ENCODE measurements at regions not wholly inside any gene's neighbourhood (a gene's known extent, or its start where the extent isn't known, plus 50 kb on each side); places are given as distances from the start of the nearest gene placed in this dataset.

DNA sequence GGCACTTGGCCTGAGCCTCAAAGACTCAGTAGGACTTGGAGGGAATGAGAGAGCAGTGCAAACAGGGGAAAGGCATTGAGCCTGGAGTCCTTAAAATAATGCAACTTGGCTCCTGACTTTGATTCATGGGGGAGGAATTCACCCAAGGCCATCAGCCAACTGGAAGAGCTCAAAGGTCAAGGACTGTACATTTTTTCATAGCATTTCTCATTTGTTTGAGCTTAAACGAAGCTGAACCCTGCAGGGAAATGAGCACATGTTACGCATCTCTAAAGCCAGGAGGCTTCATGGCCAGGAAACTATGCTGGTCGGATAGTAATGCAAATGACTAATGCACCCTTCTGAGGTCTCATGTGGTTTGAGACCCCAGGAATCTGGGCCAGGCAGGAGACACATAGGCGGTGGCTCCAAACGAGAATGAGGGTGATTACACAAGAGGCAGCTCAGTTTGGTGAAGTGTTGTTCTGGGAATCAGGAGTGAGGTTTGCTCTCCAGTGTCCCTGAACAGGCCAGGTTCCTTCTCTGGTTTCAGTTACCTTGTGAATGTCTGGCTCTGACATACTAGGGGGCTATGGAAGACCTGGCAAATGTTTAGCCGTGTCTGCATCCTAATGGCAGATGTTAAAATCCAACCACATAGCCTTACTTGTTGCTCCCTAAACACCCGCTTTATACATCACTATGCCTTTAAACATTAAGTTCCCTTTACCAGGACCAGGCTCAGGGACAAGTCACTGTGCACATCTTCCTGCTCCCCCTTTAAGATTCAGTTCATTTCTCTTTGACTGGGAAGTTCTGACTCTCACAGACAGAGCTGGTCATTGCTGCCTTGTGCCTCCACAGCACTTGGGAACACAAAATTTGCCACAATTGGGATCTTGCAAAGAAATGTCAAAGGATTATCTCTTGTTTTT lies 503.9 kb upstream of the USP24 start:
- peak; percentile 100 for DNase-seq (ENCODE audit: low read depth)
- in situ Hi-C loops (cut with HindIII; ENCODE audit: low sequenced_read_pairs), result no loop called here
- no peak overlapping the region for H3K4me3 ChIP-seq (ENCODE audit: low read depth, low read length)
- TF ChIP-seq, protein P1, sequence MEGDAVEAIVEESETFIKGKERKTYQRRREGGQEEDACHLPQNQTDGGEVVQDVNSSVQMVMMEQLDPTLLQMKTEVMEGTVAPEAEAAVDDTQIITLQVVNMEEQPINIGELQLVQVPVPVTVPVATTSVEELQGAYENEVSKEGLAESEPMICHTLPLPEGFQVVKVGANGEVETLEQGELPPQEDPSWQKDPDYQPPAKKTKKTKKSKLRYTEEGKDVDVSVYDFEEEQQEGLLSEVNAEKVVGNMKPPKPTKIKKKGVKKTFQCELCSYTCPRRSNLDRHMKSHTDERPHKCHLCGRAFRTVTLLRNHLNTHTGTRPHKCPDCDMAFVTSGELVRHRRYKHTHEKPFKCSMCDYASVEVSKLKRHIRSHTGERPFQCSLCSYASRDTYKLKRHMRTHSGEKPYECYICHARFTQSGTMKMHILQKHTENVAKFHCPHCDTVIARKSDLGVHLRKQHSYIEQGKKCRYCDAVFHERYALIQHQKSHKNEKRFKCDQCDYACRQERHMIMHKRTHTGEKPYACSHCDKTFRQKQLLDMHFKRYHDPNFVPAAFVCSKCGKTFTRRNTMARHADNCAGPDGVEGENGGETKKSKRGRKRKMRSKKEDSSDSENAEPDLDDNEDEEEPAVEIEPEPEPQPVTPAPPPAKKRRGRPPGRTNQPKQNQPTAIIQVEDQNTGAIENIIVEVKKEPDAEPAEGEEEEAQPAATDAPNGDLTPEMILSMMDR (IDR thresholded peaks at IDR 0.05; ENCODE audit: low read depth, low read length, missing control alignments), result no peak

DNA sequence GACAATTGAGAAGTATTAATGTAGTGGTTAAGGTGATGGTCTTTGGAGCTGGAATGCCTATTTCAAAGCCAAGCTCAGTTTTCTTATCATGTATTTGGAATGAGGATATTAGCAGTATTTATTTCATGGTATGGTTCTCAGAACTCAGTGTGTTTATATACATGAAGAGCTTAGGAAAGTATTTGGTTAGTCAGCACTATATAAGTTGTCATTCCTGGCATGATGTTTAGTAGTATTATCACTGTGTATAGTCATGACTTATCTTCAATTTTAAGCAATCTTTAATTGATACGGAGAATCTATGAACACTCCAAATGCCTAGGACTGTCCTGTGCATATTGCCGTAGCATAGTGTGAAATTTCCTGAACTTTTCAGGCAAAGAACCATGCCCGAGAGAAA lies 501.9 kb upstream of the USP24 start:
- in situ Hi-C loops (cut with HindIII; ENCODE audit: low sequenced_read_pairs), result no loop called here
- TF ChIP-seq, protein P1 (IDR thresholded peaks at IDR 0.05; ENCODE audit: low read depth, low read length, missing control alignments), result no peak
- DNase-seq (ENCODE audit: low read depth), result no peak
- no peak overlapping the region for H3K4me3 ChIP-seq (ENCODE audit: low read depth, low read length)

DNA sequence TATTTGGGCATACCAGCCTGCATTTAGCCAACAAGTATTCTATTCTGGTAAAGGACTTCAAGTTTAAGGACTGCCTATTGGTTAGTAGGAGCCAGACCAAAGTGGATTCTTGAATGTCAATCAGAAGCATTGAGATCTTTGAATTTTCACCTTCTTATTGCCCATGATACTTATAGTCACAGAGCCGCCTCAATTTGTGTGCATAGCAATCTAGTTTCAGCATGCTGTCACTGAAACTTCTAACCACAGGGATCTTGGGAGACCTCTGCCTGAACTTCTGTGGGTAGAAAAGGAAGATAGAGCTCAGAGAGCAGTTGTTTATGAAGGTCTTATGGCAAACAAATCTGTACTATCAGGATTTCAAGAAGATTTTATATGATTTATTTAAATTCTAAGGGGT lies 501.4 kb upstream of the USP24 start:
- TF ChIP-seq, protein P1 (IDR thresholded peaks at IDR 0.05; ENCODE audit: low read depth, low read length, missing control alignments), result no peak
- DNase-seq (ENCODE audit: low read depth), result peak; percentile 40
- in situ Hi-C loops (cut with HindIII; ENCODE audit: low sequenced_read_pairs), result no loop called here
- no peak overlapping the region for H3K4me3 ChIP-seq (ENCODE audit: low read depth, low read length)

DNA sequence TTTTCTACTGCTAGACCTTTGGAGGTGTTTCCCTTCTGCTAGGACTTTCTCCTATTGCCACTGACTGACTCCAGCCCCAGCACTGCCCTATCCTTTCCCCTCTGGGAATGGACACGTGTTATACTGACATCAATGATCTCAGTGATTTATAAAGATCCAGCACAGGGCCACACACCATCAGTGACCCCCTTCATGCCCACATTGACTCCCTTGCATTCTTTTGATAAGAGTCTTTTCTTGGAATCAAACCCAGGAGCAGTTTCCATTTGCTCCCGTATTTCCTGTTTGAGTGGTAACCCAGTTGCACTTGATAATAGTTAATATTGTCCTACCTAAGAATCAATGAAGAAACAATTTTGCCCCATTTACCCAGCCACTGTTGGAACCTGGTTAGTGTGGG lies 501.0 kb upstream of the USP24 start:
- no peak for DNase-seq (ENCODE audit: low read depth)
- TF ChIP-seq, protein P1 (IDR thresholded peaks at IDR 0.05; ENCODE audit: low read depth, low read length, missing control alignments), result no peak
- in situ Hi-C loops (cut with HindIII; ENCODE audit: low sequenced_read_pairs), result no loop called here
- H3K4me3 ChIP-seq (ENCODE audit: low read depth, low read length), result no peak overlapping the region

DNA sequence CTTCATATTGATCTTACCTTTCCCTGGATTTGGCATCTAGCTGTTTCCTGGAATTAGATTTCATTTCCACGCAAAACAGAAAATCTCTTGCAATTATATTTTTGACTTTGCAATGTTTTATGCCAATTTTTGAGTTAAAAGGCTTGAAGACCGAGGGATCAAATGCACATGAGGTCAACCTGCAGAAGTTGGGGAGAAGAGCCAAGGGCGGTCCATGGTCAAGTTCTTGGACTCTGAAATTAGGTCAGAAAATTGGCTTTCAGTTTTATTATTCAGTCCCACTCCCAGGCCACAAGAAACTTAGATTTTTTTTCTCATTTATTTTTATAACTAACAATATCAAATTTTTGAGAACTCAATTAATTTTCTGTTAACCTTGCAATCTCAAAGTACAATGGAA lies 499.1 kb upstream of the USP24 start:
- in situ Hi-C loops (cut with HindIII; ENCODE audit: low sequenced_read_pairs), result no loop called here
- TF ChIP-seq, protein P1 (IDR thresholded peaks at IDR 0.05; ENCODE audit: low read depth, low read length, missing control alignments), result no peak
- no peak overlapping the region for H3K4me3 ChIP-seq (ENCODE audit: low read depth, low read length)
- no peak for DNase-seq (ENCODE audit: low read depth)

DNA sequence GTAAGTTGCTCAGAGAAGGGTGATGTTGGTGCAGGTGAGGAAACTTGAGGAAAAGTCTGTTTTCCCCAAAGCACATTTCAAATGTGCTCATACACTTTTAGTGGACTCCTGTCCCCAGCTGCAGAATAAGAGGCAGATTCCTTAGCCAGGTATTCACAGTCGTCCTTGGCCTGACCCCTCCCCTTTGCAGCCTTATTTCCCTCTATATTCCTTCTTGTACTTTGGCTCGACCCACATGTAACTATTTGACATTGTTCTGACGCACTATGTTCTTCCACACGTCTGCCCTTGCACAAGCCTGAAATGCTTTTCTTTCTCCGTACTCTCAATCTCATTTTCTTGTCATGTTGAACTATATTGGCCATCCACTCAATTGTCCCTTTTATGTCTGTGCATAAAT lies 498.4 kb upstream of the USP24 start:
- in situ Hi-C loops (cut with HindIII; ENCODE audit: low sequenced_read_pairs), result no loop called here
- H3K4me3 ChIP-seq (ENCODE audit: low read depth, low read length), result no peak overlapping the region
- DNase-seq (ENCODE audit: low read depth), result no peak
- TF ChIP-seq, protein P1 (IDR thresholded peaks at IDR 0.05; ENCODE audit: low read depth, low read length, missing control alignments), result no peak

All from astrocyte of the cerebellum (primary cell).